ENCODE measurements at regions not wholly inside any gene's neighbourhood (a gene's known extent, or its start where the extent isn't known, plus 50 kb on each side); places are given as distances from the start of the nearest gene placed in this dataset.
"Not testable (repeated sequence)": the region's sequence is repeated elsewhere in the genome, so short reads cannot be mapped to it uniquely, and the experiment has no call there.

DNA sequence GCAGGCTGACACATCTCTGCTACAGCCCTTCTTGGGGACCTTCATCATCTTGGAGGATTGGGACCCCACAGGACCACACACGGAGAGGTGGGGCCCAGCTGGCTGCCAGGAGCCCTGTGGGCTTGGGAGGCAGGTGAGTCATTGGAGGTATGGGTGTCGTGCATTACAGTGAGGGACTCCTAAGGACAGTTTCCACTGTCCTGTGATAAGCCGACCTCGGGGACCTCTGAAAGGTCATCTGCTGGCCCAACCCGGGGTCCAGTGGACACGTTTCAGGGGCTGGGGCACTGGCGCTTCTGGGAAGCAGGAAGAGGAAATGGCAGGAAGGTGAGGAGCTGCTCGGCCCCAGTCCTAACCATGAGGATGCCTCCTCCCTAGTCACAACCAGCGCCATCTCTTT lies 238.0 kb downstream of the BCL11B start:
- no peak overlapping the region for H3K27ac ChIP-seq
- no peak for TF ChIP-seq ZFX (IDR thresholded peaks at IDR 0.05; ENCODE audit: borderline replicate concordance)
- TF ChIP-seq, protein P1, sequence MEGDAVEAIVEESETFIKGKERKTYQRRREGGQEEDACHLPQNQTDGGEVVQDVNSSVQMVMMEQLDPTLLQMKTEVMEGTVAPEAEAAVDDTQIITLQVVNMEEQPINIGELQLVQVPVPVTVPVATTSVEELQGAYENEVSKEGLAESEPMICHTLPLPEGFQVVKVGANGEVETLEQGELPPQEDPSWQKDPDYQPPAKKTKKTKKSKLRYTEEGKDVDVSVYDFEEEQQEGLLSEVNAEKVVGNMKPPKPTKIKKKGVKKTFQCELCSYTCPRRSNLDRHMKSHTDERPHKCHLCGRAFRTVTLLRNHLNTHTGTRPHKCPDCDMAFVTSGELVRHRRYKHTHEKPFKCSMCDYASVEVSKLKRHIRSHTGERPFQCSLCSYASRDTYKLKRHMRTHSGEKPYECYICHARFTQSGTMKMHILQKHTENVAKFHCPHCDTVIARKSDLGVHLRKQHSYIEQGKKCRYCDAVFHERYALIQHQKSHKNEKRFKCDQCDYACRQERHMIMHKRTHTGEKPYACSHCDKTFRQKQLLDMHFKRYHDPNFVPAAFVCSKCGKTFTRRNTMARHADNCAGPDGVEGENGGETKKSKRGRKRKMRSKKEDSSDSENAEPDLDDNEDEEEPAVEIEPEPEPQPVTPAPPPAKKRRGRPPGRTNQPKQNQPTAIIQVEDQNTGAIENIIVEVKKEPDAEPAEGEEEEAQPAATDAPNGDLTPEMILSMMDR (IDR thresholded peaks at IDR 0.05), result no peak

DNA sequence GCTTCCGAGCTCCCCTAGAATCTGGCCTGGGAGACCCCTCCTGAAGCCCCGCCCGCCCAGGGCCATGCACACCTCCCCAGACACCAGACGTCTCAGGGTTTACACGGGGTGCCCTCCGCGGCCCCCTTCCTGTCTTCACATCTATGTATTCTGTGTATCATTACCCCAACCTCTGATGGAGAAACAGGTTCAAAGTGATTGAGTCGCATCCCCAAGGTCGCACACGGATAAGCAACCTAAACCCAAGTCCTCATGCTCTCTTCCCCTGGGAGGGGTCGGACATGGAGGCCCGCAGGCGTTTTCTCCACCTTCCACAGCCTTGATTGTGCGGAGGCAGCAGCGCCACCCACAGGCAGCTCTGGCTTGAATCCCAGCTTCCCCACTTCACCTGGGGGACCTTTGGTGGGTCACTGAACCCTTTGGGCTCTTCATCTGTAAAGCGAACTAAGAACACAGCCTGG lies 237.3 kb downstream of the BCL11B start:
- no peak overlapping the region for H3K27ac ChIP-seq

DNA sequence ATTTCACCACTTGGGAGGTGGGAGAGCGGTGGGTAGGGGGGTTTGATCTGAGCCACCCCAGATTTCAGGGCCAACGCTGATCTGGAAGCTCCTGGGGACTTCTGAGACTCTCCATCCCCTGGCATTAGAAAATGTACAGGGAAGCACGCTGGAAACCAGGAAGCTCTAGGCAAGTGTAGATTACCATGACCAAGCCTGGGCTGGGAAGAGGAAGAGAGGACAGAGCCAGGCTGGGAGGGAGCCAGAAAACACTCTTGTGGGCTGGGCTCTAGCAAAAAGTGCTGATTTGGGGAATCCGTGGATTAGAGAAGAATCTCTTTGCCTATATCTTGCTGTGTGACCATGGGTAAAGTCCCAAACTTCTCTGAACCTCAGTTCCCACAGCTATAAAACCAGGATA lies 236.7 kb downstream of the BCL11B start:
- no peak overlapping the region for H3K27ac ChIP-seq
- TF ChIP-seq ZFX (IDR thresholded peaks at IDR 0.05; ENCODE audit: borderline replicate concordance), result no peak
- TF ChIP-seq, protein P1 (IDR thresholded peaks at IDR 0.05), result no peak; the same call in 1 of the 2 replicates

More for the DNA sequence above, 237.3 kb downstream of the BCL11B start:
- no peak for TF ChIP-seq ZFX (IDR thresholded peaks at IDR 0.05; ENCODE audit: borderline replicate concordance)
- TF ChIP-seq, protein P1 (IDR thresholded peaks at IDR 0.05), result 0 out of 2 replicates have a peak, but pooled peaks have one; percentile 10

DNA sequence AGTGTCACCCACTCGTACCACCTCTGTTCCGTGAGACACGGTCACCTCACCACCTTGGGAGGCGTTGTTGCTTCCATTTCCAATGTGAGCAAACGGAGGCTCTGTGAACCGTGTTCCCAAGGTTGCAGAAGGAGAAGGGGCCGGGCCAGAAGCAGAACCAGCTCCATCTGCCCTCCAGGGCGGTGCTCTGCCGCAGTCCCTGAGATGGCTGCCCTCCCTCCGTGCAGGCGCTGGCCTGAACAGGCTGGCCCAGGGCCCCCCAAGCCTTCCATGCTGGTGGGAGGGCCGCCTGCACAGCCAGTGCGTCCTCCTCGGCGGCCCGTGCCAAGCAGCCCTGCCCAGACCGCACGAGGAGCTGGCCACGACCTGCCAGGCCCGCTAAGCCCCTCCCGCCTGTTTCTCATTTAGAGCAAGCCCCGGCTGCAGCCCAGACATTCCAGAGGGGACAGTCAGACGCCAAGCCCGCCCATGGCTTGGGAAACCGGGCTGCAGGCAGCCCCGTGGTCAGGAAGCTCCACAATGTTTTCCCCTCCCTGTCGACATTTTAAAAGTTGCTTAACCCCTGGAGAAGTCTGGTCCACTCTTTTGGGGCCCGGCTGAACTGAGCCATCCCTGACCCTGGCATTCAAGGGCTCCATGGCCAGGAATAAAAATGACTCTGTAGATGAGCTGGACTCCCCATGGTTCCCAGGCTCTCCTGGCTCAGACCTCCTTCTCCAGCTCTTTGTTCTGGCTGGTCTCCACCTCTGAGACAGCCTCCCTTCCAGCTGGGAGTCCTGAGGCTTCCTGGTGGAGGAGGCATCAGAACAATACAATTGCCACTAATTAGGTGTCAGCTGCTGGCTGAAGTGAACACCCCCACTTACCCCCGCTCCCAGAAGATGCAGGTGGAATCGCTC lies 236.0 kb downstream of the BCL11B start:
- TF ChIP-seq, protein P1 (IDR thresholded peaks at IDR 0.05), result no peak
- no peak for TF ChIP-seq ZFX (IDR thresholded peaks at IDR 0.05; ENCODE audit: borderline replicate concordance)
- H3K27ac ChIP-seq, result no peak overlapping the region

DNA sequence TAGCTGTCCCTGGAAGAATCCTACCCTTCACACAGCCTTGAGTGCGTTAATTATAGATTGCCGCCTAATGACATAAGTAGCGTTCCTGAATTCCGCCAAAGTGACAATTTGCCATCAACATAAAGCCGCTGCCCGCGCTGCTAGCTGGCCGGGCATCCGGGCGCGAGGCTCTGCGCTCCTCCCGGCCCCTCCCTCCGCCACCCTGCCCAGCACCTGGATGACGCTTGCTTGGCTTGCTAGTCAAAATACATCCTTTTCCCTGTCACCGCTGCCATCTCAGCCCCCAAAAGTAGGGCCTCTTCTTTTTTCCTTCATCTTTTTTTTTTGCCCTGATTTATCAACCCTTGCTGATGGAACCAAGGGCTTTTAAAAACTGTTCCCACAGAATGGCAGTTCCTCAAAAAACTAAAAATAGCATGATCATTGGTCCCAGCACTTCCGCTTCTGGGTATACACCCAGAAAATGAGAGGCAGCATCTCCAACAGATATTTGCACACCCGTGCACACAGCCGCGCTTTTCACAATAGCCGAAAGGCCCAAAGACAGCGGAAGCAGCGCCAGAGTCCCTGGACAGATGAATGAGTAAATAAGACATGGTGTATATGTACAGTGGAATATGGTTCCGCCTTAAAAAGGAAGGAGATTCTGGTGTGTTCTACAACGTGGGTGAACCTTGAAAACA lies 235.2 kb downstream of the BCL11B start:
- H3K27ac ChIP-seq, result no peak overlapping the region
- no peak for TF ChIP-seq ZFX (IDR thresholded peaks at IDR 0.05; ENCODE audit: borderline replicate concordance)
- TF ChIP-seq, protein P1 (IDR thresholded peaks at IDR 0.05), result no peak

DNA sequence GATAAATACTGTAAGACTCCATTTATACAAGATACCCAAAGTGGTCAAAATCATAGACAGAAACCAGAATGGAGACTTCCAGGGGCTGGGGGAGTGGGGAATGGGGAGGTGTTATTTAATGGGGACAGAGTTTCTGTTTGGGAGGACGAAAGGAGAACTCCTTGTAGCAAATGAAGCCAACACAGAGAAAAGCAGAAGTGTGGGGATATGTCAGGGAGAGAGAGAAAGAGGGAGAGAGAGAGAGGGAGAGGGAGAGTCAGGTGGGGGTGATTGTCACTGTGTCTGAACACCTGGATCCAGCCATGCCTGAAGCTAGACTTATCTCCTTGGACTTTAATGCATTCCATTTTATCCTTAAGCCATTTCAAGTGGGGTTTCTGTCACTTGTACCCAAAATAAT lies 234.7 kb downstream of the BCL11B start:
- not testable (repeated sequence) for H3K27ac ChIP-seq

DNA sequence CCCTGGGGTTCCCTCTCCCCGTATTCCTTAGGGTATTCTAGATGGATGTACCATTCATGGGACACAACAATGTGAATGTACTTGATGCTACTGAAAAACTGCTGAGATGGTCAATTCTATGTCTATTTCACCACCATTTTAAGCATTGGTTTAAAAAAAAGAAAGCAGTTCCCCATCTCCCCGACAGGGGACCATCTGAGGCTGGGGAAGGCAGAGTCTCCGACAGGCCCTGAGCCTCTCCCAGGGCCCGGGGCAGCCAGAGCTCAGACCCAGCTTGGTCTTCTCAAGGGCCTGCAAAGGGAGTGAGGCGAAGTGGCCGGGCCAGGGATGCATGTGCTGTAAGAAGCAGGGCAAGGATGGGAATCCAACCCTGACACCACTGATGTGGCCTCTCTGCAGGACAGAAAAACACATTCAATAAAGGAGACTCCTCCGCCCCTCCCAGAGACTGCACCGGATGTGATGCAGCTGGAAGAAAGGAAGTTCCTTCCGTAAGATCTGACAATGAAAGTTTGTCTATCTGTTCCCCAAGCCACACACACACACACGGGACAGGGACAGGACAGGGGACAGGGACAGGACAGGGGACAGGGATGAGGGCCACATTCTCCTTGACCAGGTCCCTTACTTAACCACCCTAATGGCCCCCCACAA lies 234.1 kb downstream of the BCL11B start:
- H3K27ac ChIP-seq, result no peak overlapping the region
- TF ChIP-seq ZFX (IDR thresholded peaks at IDR 0.05; ENCODE audit: borderline replicate concordance), result no peak
- TF ChIP-seq, protein P1 (IDR thresholded peaks at IDR 0.05), result peak; percentile 25; the same call in 1 of the 2 replicates
